Fibroblast of gingiva (primary cell): ENCODE measurements at regions not wholly inside any gene's neighbourhood (a gene's known extent, or its start where the extent isn't known, plus 50 kb on each side); places are given as distances from the start of the nearest gene placed in this dataset.
"Not testable (repeated sequence)": the region's sequence is repeated elsewhere in the genome, so short reads cannot be mapped to it uniquely, and the experiment has no call there.

ENCODE experiments used
- DNase-seq: peaks from one replicate; pipeline ENCODE4 v3.0.0-alpha.2; 2011; ENCODE audit warnings: low read depth

DNA sequence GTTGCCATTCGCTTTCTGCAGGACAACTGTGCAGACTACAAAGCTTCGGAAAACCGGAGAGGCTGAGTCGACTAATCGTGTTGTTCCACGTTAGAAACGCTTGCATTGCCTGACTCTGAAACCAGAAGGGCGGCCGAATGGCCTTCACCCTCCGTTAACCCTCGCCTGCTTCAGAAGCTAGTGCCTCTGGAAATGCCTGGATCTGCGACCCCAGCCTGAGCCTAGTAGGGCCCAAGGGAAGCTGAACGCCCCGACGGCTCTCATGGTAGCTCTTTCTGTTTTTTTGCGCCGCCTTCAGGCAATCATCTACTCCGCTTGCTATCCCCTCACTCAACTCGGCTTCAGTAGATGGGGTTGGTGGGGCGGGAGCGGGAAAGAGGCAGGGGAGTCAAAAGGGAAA is 117.3 kb downstream of the PPIAL4A start:
- not testable (repeated sequence) for DNase-seq

- not testable (repeated sequence) for DNase-seq
Observed at GRCh38 chr1:121007755-121008154, 118.2 kb downstream of the PPIAL4A start.

DNA sequence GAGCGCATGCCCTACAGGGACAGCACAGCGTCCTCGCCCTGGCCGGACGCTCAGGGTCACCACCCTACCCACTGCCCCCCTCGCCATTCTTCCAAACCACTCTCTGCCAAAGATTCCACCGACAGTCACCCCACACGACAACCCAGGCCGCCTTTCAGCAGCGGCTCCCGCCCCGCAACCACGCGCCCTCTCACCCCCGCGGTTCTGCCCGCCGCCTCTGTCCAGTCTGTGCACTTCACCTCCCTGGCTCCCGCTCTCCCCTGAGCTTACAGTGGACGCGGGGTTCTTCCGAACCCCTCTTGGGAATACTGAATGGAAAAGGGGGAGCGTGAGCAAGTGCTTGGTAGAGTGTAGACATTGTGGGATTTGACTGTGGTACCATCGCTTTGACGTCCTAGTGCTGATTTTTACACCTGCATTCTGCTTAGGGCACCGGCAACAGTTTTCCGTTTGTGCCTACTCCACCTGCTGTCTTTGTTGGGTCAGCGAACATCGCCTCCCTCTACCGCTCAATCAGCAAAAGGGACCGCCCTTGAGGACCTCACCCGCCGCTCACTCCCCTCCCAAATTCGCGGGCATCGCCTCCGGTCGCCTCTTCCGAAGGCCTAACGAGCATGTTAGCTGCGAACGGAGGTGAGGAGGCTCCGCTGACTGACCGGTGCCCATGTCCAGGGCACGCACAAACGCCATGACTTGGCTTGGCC is 119.1 kb downstream of the PPIAL4A start:
- DNase-seq: not testable (repeated sequence)

DNA sequence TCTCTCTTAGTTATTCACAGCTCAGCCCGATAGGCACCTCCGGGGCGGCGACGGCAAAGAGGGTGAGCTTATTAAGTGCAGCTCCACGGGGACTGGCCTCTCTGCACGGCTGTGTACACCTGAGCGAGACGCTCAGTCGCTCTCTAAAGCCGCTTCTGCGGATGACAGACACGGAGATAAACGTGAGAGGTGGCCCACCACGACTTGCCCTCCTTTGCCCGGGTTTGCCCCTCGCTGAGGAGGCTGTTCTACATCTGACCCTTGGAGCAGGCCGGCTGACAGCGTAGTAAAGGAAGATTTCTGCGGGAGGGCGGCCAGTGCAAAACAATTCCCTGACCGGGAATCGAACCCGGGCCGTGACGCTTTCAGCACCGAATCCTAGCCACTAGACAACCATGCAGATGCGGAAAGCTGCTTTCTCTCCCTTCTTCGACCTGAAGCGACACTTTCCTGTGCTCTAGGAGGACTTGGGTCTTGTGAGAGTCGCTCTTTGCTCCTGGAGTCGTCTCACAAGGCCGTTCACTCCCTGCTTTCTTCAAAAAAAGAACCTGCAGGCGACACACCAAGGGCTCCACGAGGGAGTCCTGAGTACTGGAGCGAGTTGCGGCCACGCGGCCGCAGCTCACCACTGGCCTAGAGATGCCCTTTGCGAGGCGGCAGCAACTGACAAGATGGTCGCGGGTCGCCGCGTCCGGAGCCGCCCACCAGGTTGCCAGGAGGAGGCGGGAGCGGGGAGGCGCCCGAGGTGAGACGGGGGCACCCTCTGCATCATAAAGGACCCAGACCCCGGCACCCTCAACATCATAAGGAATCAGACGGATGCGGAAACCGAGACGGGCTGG is 119.9 kb downstream of the PPIAL4A start:
- DNase-seq: not testable (repeated sequence)

GRCh38 chr1:121010141-121010540 is 120.6 kb downstream of the PPIAL4A start:
- DNase-seq: not testable (repeated sequence)

DNA sequence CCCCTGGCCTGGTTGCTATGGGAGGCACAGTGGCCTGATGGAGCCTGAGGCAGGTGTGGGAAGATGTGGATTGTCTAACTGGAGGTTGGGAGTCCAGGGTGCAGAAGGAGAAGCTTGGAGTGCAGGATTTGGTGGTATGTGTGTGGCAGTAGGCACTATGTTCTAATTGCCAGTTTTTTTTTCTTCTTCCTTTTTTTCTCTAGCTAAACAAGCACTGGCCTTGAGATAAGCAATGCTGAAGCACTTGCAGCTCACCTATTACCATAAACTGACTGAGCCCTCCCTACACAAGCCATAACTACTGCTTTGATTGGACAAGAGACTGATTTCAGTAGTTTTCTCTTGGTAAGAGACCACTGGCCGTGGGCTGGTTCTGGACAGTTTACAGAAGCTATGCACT is 123.6 kb downstream of the PPIAL4A start:
- DNase-seq: not testable (repeated sequence)

- peak; percentile 58 for DNase-seq
Observed at GRCh38 chr1:121016182-121017028, 126.8 kb downstream of the PPIAL4A start.

GRCh38 chr1:121019715-121020349 is 130.3 kb downstream of the PPIAL4A start:
- not testable (repeated sequence) for DNase-seq

DNA sequence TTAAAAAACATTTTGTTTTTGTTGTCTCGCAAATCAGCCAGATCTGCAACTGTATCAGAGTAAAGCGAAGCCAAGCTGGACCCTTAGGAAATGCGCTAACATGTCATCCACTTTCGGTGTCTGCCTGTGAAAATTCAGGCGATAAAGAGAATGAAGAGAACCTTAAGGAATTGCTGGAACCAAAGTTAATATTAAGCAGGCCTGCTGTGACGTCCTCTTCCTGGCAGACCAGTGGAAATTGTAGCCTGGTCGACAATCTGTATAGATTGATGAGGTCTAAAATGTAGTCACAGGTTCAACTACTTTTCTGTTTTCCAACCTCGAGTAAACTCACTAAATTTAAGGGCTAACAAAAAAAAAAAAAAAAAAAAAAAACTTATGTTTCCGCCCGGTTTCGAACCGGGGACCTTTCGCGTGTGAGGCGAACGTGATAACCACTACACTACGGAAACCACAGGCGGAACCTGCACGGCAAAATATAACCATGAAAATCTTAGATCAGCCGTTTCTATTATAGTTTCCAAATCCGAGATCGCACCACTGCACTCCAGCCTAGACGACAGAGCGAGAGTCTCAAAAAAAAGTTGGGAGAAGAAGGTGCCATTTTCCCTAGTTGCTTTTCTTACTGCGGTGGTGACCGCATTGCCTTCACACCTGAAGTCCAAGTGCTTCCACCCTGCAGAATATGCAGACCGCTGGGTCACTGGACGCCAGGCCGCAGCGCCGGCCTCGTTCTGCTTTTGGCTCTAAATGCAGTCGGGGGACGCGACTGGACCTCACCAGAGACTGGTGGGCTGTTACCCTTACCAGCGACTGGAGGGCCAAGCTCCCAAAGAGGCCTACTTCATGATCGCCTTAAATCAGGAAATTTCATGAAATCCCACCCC is 131.0 kb downstream of the PPIAL4A start:
- peak; percentile 48 for DNase-seq

GRCh38 chr1:121021716-121022115 is 132.1 kb downstream of the PPIAL4A start:
- DNase-seq: not testable (repeated sequence)

GRCh38 chr1:121032878-121033494 is 143.4 kb downstream of the PPIAL4A start:
- DNase-seq: not testable (repeated sequence)

DNA sequence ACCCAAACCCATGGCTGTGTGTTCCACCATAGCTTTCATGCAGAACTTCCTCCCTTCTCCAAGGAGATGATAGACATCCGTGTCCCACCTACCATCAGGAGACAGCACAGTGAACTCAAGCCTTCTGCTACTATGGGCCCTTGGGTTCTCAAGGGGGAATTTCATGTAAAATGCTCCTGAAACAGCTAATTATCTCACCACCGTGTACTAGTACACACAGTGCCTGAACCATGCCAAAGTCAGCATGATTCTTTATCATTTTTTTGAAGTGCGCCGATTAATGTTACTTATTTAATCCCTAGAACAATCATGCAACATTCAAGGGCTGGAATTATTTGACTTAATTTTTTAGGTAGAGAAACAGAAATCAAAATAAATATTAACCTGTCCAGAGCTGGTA is 147.2 kb downstream of the PPIAL4A start:
- DNase-seq: not testable (repeated sequence)

- not testable (repeated sequence) for DNase-seq
Observed at GRCh38 chr1:121040974-121041373, 143.2 kb downstream of the FAM72B start.

- not testable (repeated sequence) for DNase-seq
Observed at GRCh38 chr1:121041497-121041896, 142.6 kb downstream of the FAM72B start.

DNA sequence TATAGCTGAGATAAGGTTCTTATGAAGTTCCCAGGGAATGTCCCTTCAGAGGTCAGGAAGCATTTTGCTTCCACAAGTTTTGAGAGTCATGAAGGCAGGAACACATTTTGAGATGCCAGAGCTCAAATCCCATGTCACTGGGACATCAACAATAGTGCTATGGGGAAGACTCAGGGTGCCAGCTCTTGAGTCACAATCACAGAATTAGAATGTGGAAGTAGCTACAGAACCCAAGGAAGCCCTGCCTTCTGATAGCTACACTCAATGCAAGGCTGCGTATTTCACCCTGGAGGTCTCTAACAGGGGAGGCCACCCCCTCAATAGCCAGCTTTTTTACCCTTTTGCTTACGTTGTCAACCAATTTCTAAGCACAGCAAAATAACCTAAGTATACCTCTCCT is 141.3 kb downstream of the FAM72B start:
- not testable (repeated sequence) for DNase-seq

DNA sequence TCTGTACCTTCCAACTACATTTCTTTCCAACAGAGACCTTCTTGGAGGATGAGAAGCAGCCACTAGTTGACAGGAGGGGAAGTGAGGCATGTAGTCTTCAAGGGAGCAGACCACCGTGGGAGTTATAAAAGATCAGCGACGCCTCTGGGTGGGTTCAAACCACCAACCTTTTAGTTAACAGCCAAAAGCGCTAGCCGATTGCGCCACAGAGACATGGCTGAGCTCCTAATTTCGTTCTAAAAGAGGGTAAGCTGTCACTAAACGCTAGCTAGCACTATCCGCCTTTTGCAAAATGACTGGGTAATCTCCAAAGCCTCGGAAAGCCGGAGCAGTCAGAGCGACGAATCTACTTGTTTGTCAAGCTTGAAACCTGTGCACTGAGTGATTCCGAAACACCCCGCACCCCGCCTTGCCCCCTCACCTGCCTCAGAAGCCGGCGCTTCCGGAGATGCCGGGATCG is 135.8 kb downstream of the FAM72B start:
- DNase-seq: not testable (repeated sequence)

- DNase-seq: not testable (repeated sequence)
Observed at GRCh38 chr1:121048769-121049443, 135.2 kb downstream of the FAM72B start.

- not testable (repeated sequence) for DNase-seq
Observed at GRCh38 chr1:121050097-121050496, 134.0 kb downstream of the FAM72B start.

- DNase-seq: not testable (repeated sequence)
Observed at GRCh38 chr1:121051161-121051790, 132.9 kb downstream of the FAM72B start.
